HUES48 (cell line): ENCODE measurements at regions not wholly inside any gene's neighbourhood (a gene's known extent, or its start where the extent isn't known, plus 50 kb on each side); places are given as distances from the start of the nearest gene placed in this dataset.

Experiments used
- H3K27ac ChIP-seq: one replicate; pipeline ENCODE4 v1.7.0; 2013; ENCODE audit warnings: low read depth, low read length, inconsistent platforms
- H3K27me3 ChIP-seq: 2 replicates; pipeline ENCODE4 v1.6.1; 2013; ENCODE audit warnings: mild to moderate bottlenecking, low read length; ENCODE audit not compliant: control insufficient read depth, insufficient read depth
- H3K36me3 ChIP-seq: 2 replicates; pipeline ENCODE4 v1.6.1; 2013; ENCODE audit warnings: low read length; ENCODE audit not compliant: control insufficient read depth, insufficient read depth
- H3K4me1 ChIP-seq: 2 replicates; pipeline ENCODE4 v1.6.1; 2013; ENCODE audit warnings: mild to moderate bottlenecking, low read length; ENCODE audit not compliant: control insufficient read depth, insufficient read depth
- H3K4me3 ChIP-seq: 2 replicates; pipeline ENCODE4 v1.5.1; 2013; ENCODE audit warnings: mild to moderate bottlenecking, low read depth, low read length
- H3K9ac ChIP-seq: 2 replicates; pipeline ENCODE4 v1.6.1; 2013; ENCODE audit warnings: mild to moderate bottlenecking, low read depth, low read length, moderate library complexity
- H3K9me3 ChIP-seq: 2 replicates; pipeline ENCODE4 v1.6.1; 2013; ENCODE audit warnings: low read length; ENCODE audit not compliant: control insufficient read depth, insufficient read depth

GRCh38 chr7:54831046-54831643 is 72.1 kb upstream of the SEC61G start:
- Histone ChIP-seq H3K27me3 (no peaks in the 10 kb centered on the region), H3K36me3 (no peaks in the 10 kb centered on the region), H3K9ac (no peak overlapping the region), H3K4me3 (no peak overlapping the region), H3K9me3 (peaks cover 3% of the 10 kb centered on the region; the same call in 1 of the 2 replicates), H3K4me1 (no peaks in the 10 kb centered on the region), H3K27ac (no peak overlapping the region)

GRCh38 chr7:54831644-54832095 is 72.7 kb upstream of the SEC61G start:
- no peak overlapping the region for H3K27ac ChIP-seq
- H3K9me3 ChIP-seq: no peaks in the 10 kb centered on the region
- no peaks in the 10 kb centered on the region for H3K36me3 ChIP-seq
- H3K9ac ChIP-seq: no peak overlapping the region
- no peaks in the 10 kb centered on the region for H3K27me3 ChIP-seq
- no peaks in the 10 kb centered on the region for H3K4me1 ChIP-seq
- H3K4me3 ChIP-seq: no peak overlapping the region

- no peaks in the 10 kb centered on the region for H3K4me1 ChIP-seq
- no peak overlapping the region for H3K27ac ChIP-seq
- H3K9ac ChIP-seq: no peak overlapping the region
- no peak overlapping the region for H3K4me3 ChIP-seq
- H3K9me3 ChIP-seq: no peaks in the 10 kb centered on the region
- no peaks in the 10 kb centered on the region for H3K27me3 ChIP-seq
- H3K36me3 ChIP-seq: no peaks in the 10 kb centered on the region
Measured at GRCh38 chr7:54833001-54833467, 74.0 kb upstream of the SEC61G start.

- Histone ChIP-seq H3K4me1 (peaks cover 4% of the 10 kb centered on the region), H3K27me3 (no peaks in the 10 kb centered on the region), H3K36me3 (no peaks in the 10 kb centered on the region), H3K9me3 (no peaks in the 10 kb centered on the region), H3K9ac (no peak overlapping the region), H3K4me3 (no peak overlapping the region), H3K27ac (no peak overlapping the region)
Measured at GRCh38 chr7:54837168-54837567, 78.2 kb upstream of the SEC61G start.

- Histone ChIP-seq H3K36me3 (no peaks in the 10 kb centered on the region), H3K4me1 (peaks cover 8% of the 10 kb centered on the region), H3K27me3 (no peaks in the 10 kb centered on the region), H3K9me3 (no peaks in the 10 kb centered on the region), H3K27ac (no peak overlapping the region), H3K9ac (no peak overlapping the region), H3K4me3 (no peak overlapping the region)
Measured at GRCh38 chr7:54837761-54838160, 78.8 kb upstream of the SEC61G start.

GRCh38 chr7:54838175-54838910 is 79.3 kb upstream of the SEC61G start:
- Histone ChIP-seq H3K27me3 (no peaks in the 10 kb centered on the region), H3K4me3 (no peak overlapping the region), H3K36me3 (no peaks in the 10 kb centered on the region), H3K9me3 (no peaks in the 10 kb centered on the region), H3K4me1 (peaks cover 8% of the 10 kb centered on the region), H3K27ac (no peak overlapping the region), H3K9ac (no peak overlapping the region)

GRCh38 chr7:54839575-54840213 is 80.7 kb upstream of the SEC61G start:
- no peak overlapping the region for H3K27ac ChIP-seq
- H3K27me3 ChIP-seq: no peaks in the 10 kb centered on the region
- no peak overlapping the region for H3K4me3 ChIP-seq

GRCh38 chr7:54841772-54842697 is 83.0 kb upstream of the SEC61G start:
- no peaks in the 10 kb centered on the region for H3K36me3 ChIP-seq
- no peak overlapping the region for H3K4me3 ChIP-seq
- H3K9ac ChIP-seq: no peak overlapping the region
- H3K27me3 ChIP-seq: no peaks in the 10 kb centered on the region
- H3K9me3 ChIP-seq: no peaks in the 10 kb centered on the region
- no peak overlapping the region for H3K27ac ChIP-seq
- H3K4me1 ChIP-seq: peaks cover 8% of the 10 kb centered on the region

More at GRCh38 chr7:54839575-54840213, 80.7 kb upstream of the SEC61G start:
- Histone ChIP-seq H3K4me1 (peaks cover 8% of the 10 kb centered on the region), H3K36me3 (no peaks in the 10 kb centered on the region), H3K9ac (no peak overlapping the region), H3K9me3 (no peaks in the 10 kb centered on the region)

GRCh38 chr7:54843841-54844355 is 84.9 kb upstream of the SEC61G start:
- Histone ChIP-seq H3K4me3 (no peak overlapping the region), H3K9me3 (no peaks in the 10 kb centered on the region), H3K36me3 (no peaks in the 10 kb centered on the region), H3K27ac (no peak overlapping the region), H3K27me3 (no peaks in the 10 kb centered on the region), H3K4me1 (peaks cover 8% of the 10 kb centered on the region), H3K9ac (no peak overlapping the region)

GRCh38 chr7:54846273-54846672 is 87.3 kb upstream of the SEC61G start:
- peaks cover 8% of the 10 kb centered on the region for H3K4me1 ChIP-seq
- H3K9ac ChIP-seq: no peak overlapping the region
- H3K27ac ChIP-seq: no peak overlapping the region
- H3K4me3 ChIP-seq: no peak overlapping the region
- H3K9me3 ChIP-seq: no peaks in the 10 kb centered on the region
- no peaks in the 10 kb centered on the region for H3K27me3 ChIP-seq
- H3K36me3 ChIP-seq: no peaks in the 10 kb centered on the region
